A673 (cell line): ENCODE measurements at regions not wholly inside any gene's neighbourhood (a gene's known extent, or its start where the extent isn't known, plus 50 kb on each side); places are given as distances from the start of the nearest gene placed in this dataset.
"Not testable (repeated sequence)": the region's sequence is repeated elsewhere in the genome, so short reads cannot be mapped to it uniquely, and the experiment has no call there.

Source experiments
- CTCF ChIP-seq: fragments of 300-800, 200-600 bp; sonication (generic); conservative IDR thresholded peaks from 2 replicates; pipeline ENCODE4 v1.5.1; 2017; ENCODE audit warnings: low read depth, mild to moderate bottlenecking, antibody characterized with exemption, low read length, moderate library complexity, mixed read lengths
- EZH2 ChIP-seq: fragments of 200-600 bp; sonication (generic); IDR thresholded peaks from 2 replicates; pipeline ENCODE4 v1.6.1; 2017; ENCODE audit warnings: borderline replicate concordance, low read depth, mild to moderate bottlenecking, mixed read lengths, antibody characterized with exemption, low read length; ENCODE audit not compliant: poor library complexity, severe bottlenecking

GRCh38 chr15:66998234-66998633 lies 67.2 kb upstream of the SMAD3 start:
- not testable (repeated sequence) for TF ChIP-seq CTCF, EZH2
